Mammary epithelial cell (primary cell): ENCODE measurements at regions not wholly inside any gene's neighbourhood (a gene's known extent, or its start where the extent isn't known, plus 50 kb on each side); places are given as distances from the start of the nearest gene placed in this dataset.

Source experiments
- CTCF ChIP-seq, 2 donors: IDR thresholded peaks in 1 of 2; conservative IDR thresholded peaks in 1 of 2; 2 replicates each; pipeline ENCODE4 v1.5.1; 2011 to 2012; ENCODE audit warnings: inconsistent platforms in 2 of 2, low read length in 2 of 2, mild to moderate bottlenecking in 2 of 2, control low read depth in 1 of 2, low read depth in 1 of 2; ENCODE audit not compliant: insufficient read depth in 1 of 2; ENCODE audit errors: extremely low read depth in 1 of 2
- EZH2 ChIP-seq: IDR thresholded peaks from 2 replicates; pipeline ENCODE4 v1.6.1; 2012; ENCODE audit warnings: low read length, inconsistent platforms, borderline replicate concordance

- TF ChIP-seq CTCF (conservative IDR thresholded peaks at IDR 0.05 in 1 of 2, IDR thresholded peaks at IDR 0.05 in 1 of 2; ENCODE audit: extremely low read depth in 1 of 2, insufficient read depth in 1 of 2, low read depth in 1 of 2, low read length in 2 of 2), result no peak
- no peak for TF ChIP-seq EZH2
These were observed 109.9 kb upstream of the NANOGP8 start for GRCh38 chr15:35195031-35195430.
